HepG2 (cell line): ENCODE measurements at regions not wholly inside any gene's neighbourhood (a gene's known extent, or its start where the extent isn't known, plus 50 kb on each side); places are given as distances from the start of the nearest gene placed in this dataset.

Experiments used
- ARNT ChIP-seq: fragments of 450-650 bp; IDR thresholded peaks from 2 replicates; pipeline ENCODE4 v1.6.1; 2017
- BRD4 ChIP-seq: sonication (generic); formaldehyde crosslinking; IDR thresholded peaks from 2 replicates; pipeline ENCODE4 v1.4.0; 2020; ENCODE audit warnings: missing genetic modification reagents
- CC2D1A ChIP-seq: sonication (generic); formaldehyde crosslinking; IDR thresholded peaks from 2 replicates; pipeline ENCODE4 v1.8.1; 2023; ENCODE audit warnings: mild to moderate bottlenecking, missing genetic modification reagents
- CSRNP1 ChIP-seq: sonication (generic); formaldehyde crosslinking; IDR thresholded peaks from 2 replicates; pipeline ENCODE4 v1.8.1; 2023; ENCODE audit warnings: mild to moderate bottlenecking, missing genetic modification reagents
- DNMT1 ChIP-seq: sonication (generic); formaldehyde crosslinking; IDR thresholded peaks from 2 replicates; pipeline ENCODE4 v1.5.1; 2020; ENCODE audit warnings: mild to moderate bottlenecking, missing genetic modification reagents
- EZH2 ChIP-seq: conservative IDR thresholded peaks from 2 replicates; pipeline ENCODE4 v1.6.1; 2012; ENCODE audit warnings: mild to moderate bottlenecking, low read depth, low read length, moderate library complexity
- FOXJ3 ChIP-seq: sonication (generic); formaldehyde crosslinking; IDR thresholded peaks from 2 replicates; pipeline ENCODE4 v1.4.0; 2020; ENCODE audit warnings: missing genetic modification reagents, mild to moderate bottlenecking, borderline replicate concordance
- IRX3 ChIP-seq: sonication (generic); formaldehyde crosslinking; IDR thresholded peaks from 2 replicates; pipeline ENCODE4 v1.8.1; 2023; ENCODE audit warnings: mild to moderate bottlenecking, low read depth, missing genetic modification reagents, borderline replicate concordance
- KAT8 ChIP-seq: IDR thresholded peaks from 2 replicates; pipeline ENCODE4 v1.6.1; 2016; ENCODE audit warnings: missing genetic modification reagents, missing compliant biosample characterization
- KDM6A ChIP-seq: IDR thresholded peaks from 2 replicates; pipeline ENCODE4 v1.6.1; 2016; ENCODE audit warnings: low read depth
- KLF11 ChIP-seq: IDR thresholded peaks from 2 replicates; pipeline ENCODE4 v1.6.1; 2016; ENCODE audit warnings: missing compliant biosample characterization
- KLF9 ChIP-seq: IDR thresholded peaks from 2 replicates; pipeline ENCODE4 v1.6.1; 2016; ENCODE audit warnings: low read depth
- MXD3 ChIP-seq: IDR thresholded peaks from 2 replicates; pipeline ENCODE4 v1.6.1; 2016; ENCODE audit warnings: mild to moderate bottlenecking, missing biosample characterization, missing genetic modification reagents
- NFKB2 ChIP-seq: sonication (generic); formaldehyde crosslinking; IDR thresholded peaks from 2 replicates; pipeline ENCODE4 v1.4.0; 2020; ENCODE audit warnings: missing genetic modification reagents, borderline replicate concordance
- NPAS2 ChIP-seq: sonication (generic); formaldehyde crosslinking; IDR thresholded peaks from 2 replicates; pipeline ENCODE4 v1.8.0; 2022; ENCODE audit warnings: mild to moderate bottlenecking, missing genetic modification reagents, borderline replicate concordance
- PHF20 ChIP-seq: sonication (generic); formaldehyde crosslinking; IDR thresholded peaks from 2 replicates; pipeline ENCODE4 v1.5.0; 2020; ENCODE audit warnings: mild to moderate bottlenecking, missing genetic modification reagents
- RFX1 ChIP-seq: fragments of 450-650 bp; IDR thresholded peaks from 2 replicates; pipeline ENCODE4 v1.6.1; 2017
- SMC3 ChIP-seq: IDR thresholded peaks from 2 replicates; pipeline ENCODE4 v1.6.1; 2011; ENCODE audit warnings: low read length, improper control_type of control experiment
- UBTF ChIP-seq: sonication (generic); formaldehyde crosslinking; IDR thresholded peaks from 2 replicates; pipeline ENCODE4 v1.4.0; 2020; ENCODE audit warnings: mild to moderate bottlenecking, missing genetic modification reagents
- ZBTB20 ChIP-seq: sonication (generic); formaldehyde crosslinking; IDR thresholded peaks from 2 replicates; pipeline ENCODE4 v1.8.1; 2023; ENCODE audit warnings: missing genetic modification reagents, low read depth, mild to moderate bottlenecking, borderline replicate concordance
- ZBTB44 ChIP-seq: sonication (generic); formaldehyde crosslinking; IDR thresholded peaks from 2 replicates; pipeline ENCODE4 v1.4.0; 2020; ENCODE audit warnings: missing genetic modification reagents
- ZBTB7A ChIP-seq: sonication (generic); formaldehyde crosslinking; IDR thresholded peaks from 2 replicates; pipeline ENCODE4 v1.8.0; 2022; ENCODE audit warnings: mild to moderate bottlenecking, missing genetic modification reagents
- ZC3H4 ChIP-seq: sonication (generic); formaldehyde crosslinking; IDR thresholded peaks from 2 replicates; pipeline ENCODE4 v1.4.0; 2020; ENCODE audit warnings: missing genetic modification reagents, borderline replicate concordance
- ZNF331 ChIP-seq: sonication (generic); formaldehyde crosslinking; IDR thresholded peaks from 2 replicates; pipeline ENCODE4 v1.4.0; 2020; ENCODE audit warnings: missing genetic modification reagents
- ZNF383 ChIP-seq: sonication (generic); formaldehyde crosslinking; IDR thresholded peaks from 2 replicates; pipeline ENCODE4 v1.4.0; 2020; ENCODE audit warnings: missing genetic modification reagents, mild to moderate bottlenecking, borderline replicate concordance
- ZNF670 ChIP-seq: sonication (generic); formaldehyde crosslinking; IDR thresholded peaks from 2 replicates; pipeline ENCODE4 v1.8.0; 2022; ENCODE audit warnings: mild to moderate bottlenecking, missing genetic modification reagents, borderline replicate concordance
- ZNF709 ChIP-seq: sonication (generic); formaldehyde crosslinking; IDR thresholded peaks from 2 replicates; pipeline ENCODE4 v1.5.0; 2020; ENCODE audit warnings: mild to moderate bottlenecking, missing genetic modification reagents
- ZNF75D ChIP-seq: sonication (generic); formaldehyde crosslinking; IDR thresholded peaks from 2 replicates; pipeline ENCODE4 v1.8.1; 2023; ENCODE audit warnings: missing genetic modification reagents, mild to moderate bottlenecking, borderline replicate concordance

GRCh38 chr3:16060358-16060852 is 114.1 kb upstream of the GALNT15 start (continued):
- TF ChIP-seq BRD4 (CRISPR knock-in tag) (no peak), ZNF75D (CRISPR knock-in tag) (no peak), ZNF383 (CRISPR knock-in tag) (no peak), ZNF709 (no peak), NPAS2 (CRISPR knock-in tag) (no peak), CSRNP1 (CRISPR knock-in tag) (no peak), KLF9 (peak; percentile 44; the same call in 1 of the 2 replicates), KDM6A (CRISPR knock-in tag) (peak; percentile 88), RFX1 (no peak), ZBTB44 (CRISPR knock-in tag) (no peak), ZBTB20 (CRISPR knock-in tag) (peak; percentile 75; the same call in 1 of the 2 replicates), EZH2 (no peak), CC2D1A (no peak), KAT8 (peak; percentile 90), PHF20 (CRISPR knock-in tag) (no peak), DNMT1 (CRISPR knock-in tag) (no peak), KLF11 (CRISPR knock-in tag) (peak; percentile 92; the same call in 1 of the 2 replicates), NFKB2 (CRISPR knock-in tag) (peak; percentile 44; the same call in 1 of the 2 replicates), ZC3H4 (CRISPR knock-in tag) (no peak), UBTF (CRISPR knock-in tag) (no peak), IRX3 (CRISPR knock-in tag) (no peak), ZNF670 (CRISPR knock-in tag) (0 out of 2 replicates have a peak, but pooled peaks have one; percentile 53), FOXJ3 (peak; percentile 95), ZNF331 (peak; percentile 90), MXD3 (CRISPR knock-in tag) (peak; percentile 42; the same call in 1 of the 2 replicates), SMC3 (peak; percentile 70), ARNT (no peak), ZBTB7A (CRISPR knock-in tag) (peak; percentile 53; the same call in 1 of the 2 replicates)
